H9 (cell line): ENCODE measurements at regions not wholly inside any gene's neighbourhood (a gene's known extent, or its start where the extent isn't known, plus 50 kb on each side); places are given as distances from the start of the nearest gene placed in this dataset.

Experiments used
- DNase-seq: peaks from one replicate; pipeline ENCODE4 v3.0.0-alpha.2; 2017
- H2AFZ ChIP-seq: one replicate; pipeline ENCODE4 v1.6.1; 2013; ENCODE audit warnings: mild to moderate bottlenecking, low read length, control low read depth, moderate library complexity
- H2AK5ac ChIP-seq: 2 replicates; pipeline ENCODE4 v1.6.1; 2013; ENCODE audit warnings: low read length, control low read depth, mixed read lengths; ENCODE audit not compliant: insufficient read length
- H2BK120ac ChIP-seq: one replicate; pipeline ENCODE4 v1.6.1; 2013; ENCODE audit warnings: low read depth, mild to moderate bottlenecking, low read length, control low read depth, inconsistent platforms; ENCODE audit not compliant: poor library complexity, severe bottlenecking
- H2BK12ac ChIP-seq: 2 replicates; pipeline ENCODE4 v1.6.1; 2013; ENCODE audit warnings: low read length, control low read depth, mixed read lengths, low read depth; ENCODE audit not compliant: insufficient read length
- H2BK15ac ChIP-seq: 2 replicates; pipeline ENCODE4 v1.6.1; 2013; ENCODE audit warnings: low read depth, low read length, control low read depth
- H2BK20ac ChIP-seq: one replicate; pipeline ENCODE4 v1.6.1; 2013; ENCODE audit warnings: low read depth, mild to moderate bottlenecking, low read length, control low read depth, inconsistent platforms; ENCODE audit not compliant: poor library complexity, severe bottlenecking
- H2BK5ac ChIP-seq: 2 replicates; pipeline ENCODE4 v1.6.1; 2013; ENCODE audit warnings: low read length, control low read depth, mixed read lengths; ENCODE audit not compliant: insufficient read length
- H3K14ac ChIP-seq: 2 replicates; pipeline ENCODE4 v1.6.1; 2013; ENCODE audit warnings: low read length, control low read depth; ENCODE audit not compliant: insufficient read depth
- H3K18ac ChIP-seq: 2 replicates; pipeline ENCODE4 v1.6.1; 2013; ENCODE audit warnings: low read depth, mild to moderate bottlenecking, mixed read lengths, low read length, control low read depth; ENCODE audit not compliant: insufficient read length
- H3K23ac ChIP-seq: 2 replicates; pipeline ENCODE4 v1.6.1; 2013; ENCODE audit warnings: low read length, control low read depth, mixed read lengths, low read depth; ENCODE audit not compliant: insufficient read length
- H3K23me2 ChIP-seq: 2 replicates; pipeline ENCODE4 v1.6.1; 2013; ENCODE audit warnings: low read depth, mild to moderate bottlenecking, mixed read lengths, low read length, control low read depth; ENCODE audit not compliant: insufficient read length, poor library complexity, severe bottlenecking
- H3K27ac ChIP-seq: 2 replicates; pipeline ENCODE4 v1.5.1; 2013; ENCODE audit warnings: low read length, control low read depth, mixed read lengths, low read depth; ENCODE audit not compliant: insufficient read length
- H3K27me3 ChIP-seq: 2 replicates; pipeline ENCODE4 v1.6.1; 2013; ENCODE audit warnings: low read length, control low read depth, inconsistent platforms; ENCODE audit not compliant: insufficient read depth
- H3K4ac ChIP-seq: 2 replicates; pipeline ENCODE4 v1.6.1; 2013; ENCODE audit warnings: low read depth, mild to moderate bottlenecking, control low read depth, inconsistent platforms, low read length, moderate library complexity
- H3K4me1 ChIP-seq: 2 replicates; pipeline ENCODE4 v1.6.1; 2013; ENCODE audit warnings: low read length, control low read depth, inconsistent platforms; ENCODE audit not compliant: insufficient read depth
- H3K4me2 ChIP-seq: 2 replicates; pipeline ENCODE4 v1.6.1; 2013; ENCODE audit warnings: low read length, control low read depth, mixed read lengths; ENCODE audit not compliant: insufficient read length, insufficient read depth
- H3K56ac ChIP-seq: 2 replicates; pipeline ENCODE4 v1.6.1; 2013; ENCODE audit warnings: low read depth, mild to moderate bottlenecking, mixed read lengths, low read length, control low read depth; ENCODE audit not compliant: insufficient read length
- H3K79me1 ChIP-seq: 2 replicates; pipeline ENCODE4 v1.6.1; 2013; ENCODE audit warnings: low read depth, mild to moderate bottlenecking, moderate library complexity, low read length, control low read depth, inconsistent platforms; ENCODE audit not compliant: insufficient read depth, poor library complexity, severe bottlenecking
- H3K79me2 ChIP-seq: 2 replicates; pipeline ENCODE4 v1.6.1; 2013; ENCODE audit warnings: low read length, control low read depth, inconsistent platforms; ENCODE audit not compliant: insufficient read depth
- H3K9ac ChIP-seq: 2 replicates; pipeline ENCODE4 v1.6.1; 2013; ENCODE audit warnings: low read length, control low read depth, mixed read lengths; ENCODE audit not compliant: insufficient read length; ENCODE audit errors: extremely low read depth
- H3K9me3 ChIP-seq: one replicate; pipeline ENCODE4 v1.6.1; 2013; ENCODE audit warnings: low read depth, low read length, inconsistent platforms; ENCODE audit not compliant: control insufficient read depth
- H3T11ph ChIP-seq: one replicate; pipeline ENCODE4 v1.6.1; 2013; ENCODE audit warnings: mild to moderate bottlenecking, low read length, control low read depth, inconsistent platforms
- H4K20me1 ChIP-seq: one replicate; pipeline ENCODE4 v1.6.1; 2013; ENCODE audit not compliant: control insufficient read depth, insufficient read length, insufficient read depth
- H4K5ac ChIP-seq: 2 replicates; pipeline ENCODE4 v1.6.1; 2013; ENCODE audit warnings: low read depth, mild to moderate bottlenecking, mixed read lengths, low read length, control low read depth; ENCODE audit not compliant: insufficient read length
- H4K8ac ChIP-seq: replicated peaks from 2 replicates; pipeline ENCODE4 v1.6.1; 2013; ENCODE audit warnings: low read length, control low read depth, mixed read lengths, low read depth; ENCODE audit not compliant: insufficient read length
- H4K91ac ChIP-seq: 2 replicates; pipeline ENCODE4 v1.6.1; 2013; ENCODE audit warnings: low read depth, mild to moderate bottlenecking, moderate library complexity, mixed read lengths, low read length, control low read depth; ENCODE audit not compliant: insufficient read length
- H3K27ac Mint-ChIP-seq, 3 experiments: 2 replicates in 2 of 3; 3 replicates in 1 of 3; pipeline ENCODE4 v1.8.0; 2020 to 2021; ENCODE audit warnings: mixed read lengths in 3 of 3, mild to moderate bottlenecking in 1 of 3, moderate library complexity in 1 of 3
- H3K27me3 Mint-ChIP-seq: 2 replicates; pipeline ENCODE4 v1.8.0; 2021; ENCODE audit warnings: low read depth, mild to moderate bottlenecking, moderate library complexity, mixed read lengths
- H3K36me3 Mint-ChIP-seq, 3 experiments: 2 replicates in 2 of 3; 3 replicates in 1 of 3; pipeline ENCODE4 v1.8.0; 2020 to 2021; ENCODE audit warnings: low read depth in 3 of 3, mixed read lengths in 3 of 3; ENCODE audit not compliant: insufficient read depth in 1 of 3
- H3K4me1 Mint-ChIP-seq, 2 experiments: 2 replicates each; pipeline ENCODE4 v1.8.0; 2020; ENCODE audit warnings: mixed read lengths in 2 of 2
- H3K4me3 Mint-ChIP-seq, 2 experiments: 2 replicates in 1 of 2; 3 replicates in 1 of 2; pipeline ENCODE4 v1.8.0; 2020 to 2021; ENCODE audit warnings: mild to moderate bottlenecking in 2 of 2, mixed read lengths in 2 of 2, moderate library complexity in 1 of 2
- H3K9me3 Mint-ChIP-seq, 2 experiments: 2 replicates in 1 of 2; 3 replicates in 1 of 2; pipeline ENCODE4 v1.8.0; 2020; ENCODE audit warnings: mild to moderate bottlenecking in 2 of 2, mixed read lengths in 2 of 2, moderate library complexity in 1 of 2
- CTCF ChIP-seq: fragments of 200-600 bp; sonication (generic); conservative IDR thresholded peaks from 3 replicates; pipeline ENCODE4 v1.8.0; 2021; ENCODE audit warnings: antibody characterized with exemption, mild to moderate bottlenecking
- WGBS: extraction: QIAGEN DNeasy Blood & Tissue Kit; methylation state at CpG from one replicate; pipeline ENCODE4 v1.1.7; 2013; ENCODE audit warnings: missing lambda C conversion rate, low lambda C conversion rate, mixed read lengths; ENCODE audit not compliant: insufficient read length; ENCODE audit errors: extremely low coverage; 5-methylcytosine and 5-hydroxymethylcytosine counted together

DNA sequence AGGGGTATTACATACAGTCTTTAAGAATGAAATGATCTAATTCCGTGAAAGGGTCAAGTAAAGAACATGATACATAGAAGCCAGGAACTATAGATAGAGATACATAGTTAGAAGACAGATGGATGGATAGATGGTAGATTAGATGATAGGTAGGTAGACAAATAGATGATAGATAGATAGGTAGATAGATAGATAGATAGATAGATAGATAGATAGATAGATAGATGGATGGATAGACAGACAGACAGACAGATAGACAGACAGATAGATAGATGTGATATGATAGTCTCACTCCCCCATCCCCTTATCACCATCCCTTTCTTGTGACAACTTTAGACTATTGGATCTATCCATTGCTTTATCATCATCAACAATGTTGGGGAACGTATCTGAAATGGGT lies 448.2 kb downstream of the METTL4 start:
- Histone ChIP-seq H3K56ac (no peak overlapping the region), H3K79me2 (no peaks in the 10 kb centered on the region), H2BK5ac (no peak overlapping the region), H2BK15ac (no peak overlapping the region), H3K18ac (no peak overlapping the region), H3T11ph (no peak overlapping the region), H3K4ac (no peak overlapping the region), H4K20me1 (no peaks in the 10 kb centered on the region), H3K23ac (no peak overlapping the region), H3K23me2 (no peaks in the 10 kb centered on the region), H3K79me1 (no peaks in the 10 kb centered on the region), H4K91ac (no peak overlapping the region), H3K14ac (no peak overlapping the region), H3K27me3 (no peaks in the 10 kb centered on the region), H4K8ac (no peak overlapping the region), H2BK20ac (no peak overlapping the region), H3K9ac (no peak overlapping the region), H3K4me1 (no peaks in the 10 kb centered on the region), H2AFZ (no peak overlapping the region), H3K9me3 (no peaks in the 10 kb centered on the region), H3K27ac (no peak overlapping the region), H3K4me2 (no peak overlapping the region), H4K5ac (no peak overlapping the region), H2BK120ac (no peak overlapping the region), H2AK5ac (no peak overlapping the region), H2BK12ac (no peak overlapping the region)
- Mint-ChIP-seq H3K36me3 (no peaks in the 10 kb centered on the region), H3K4me3 (no peak overlapping the region), H3K27ac (no peak overlapping the region), H3K9me3 (no peaks in the 10 kb centered on the region), H3K4me1 (peaks cover 0 to 4% of the 10 kb centered on the region in 2 experiments; a peak in 2 of 4 replicates), H3K27me3 (no peaks in the 10 kb centered on the region)
- WGBS: no CpG with 5 or more reads among the region's 2 CpGs
- no peak for DNase-seq
- no peak for TF ChIP-seq CTCF
